HG03103 (cell line): ENCODE measurements at regions not wholly inside any gene's neighbourhood (a gene's known extent, or its start where the extent isn't known, plus 50 kb on each side); places are given as distances from the start of the nearest gene placed in this dataset.

Experiments
- ATAC-seq: cut with Tn5 transposase; IDR thresholded peaks from one replicate; pipeline ENCODE4 v1.9.1; 2021; ENCODE audit warnings: low read depth; ENCODE audit not compliant: unreplicated experiment

DNA sequence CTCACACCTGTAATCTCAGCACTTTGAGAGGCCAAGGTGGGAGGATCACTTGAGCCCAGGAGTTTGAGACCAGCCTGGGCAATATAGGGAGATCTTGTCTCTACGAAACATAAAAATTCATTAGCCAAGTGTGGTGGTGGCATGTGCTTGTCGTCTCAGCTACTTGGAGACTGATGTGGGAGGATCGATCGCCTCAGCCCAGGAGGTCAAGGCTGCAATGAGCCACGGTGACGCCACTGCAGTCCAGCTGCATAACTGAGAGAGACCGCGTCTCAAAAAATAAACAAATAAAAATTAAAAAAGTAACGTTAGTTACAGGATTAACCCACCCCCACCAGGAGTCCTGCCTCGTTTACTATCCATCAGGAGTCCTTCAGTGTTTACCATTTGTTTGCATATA is 345.1 kb downstream of the BTBD3 start:
- ATAC-seq, result no peak

DNA sequence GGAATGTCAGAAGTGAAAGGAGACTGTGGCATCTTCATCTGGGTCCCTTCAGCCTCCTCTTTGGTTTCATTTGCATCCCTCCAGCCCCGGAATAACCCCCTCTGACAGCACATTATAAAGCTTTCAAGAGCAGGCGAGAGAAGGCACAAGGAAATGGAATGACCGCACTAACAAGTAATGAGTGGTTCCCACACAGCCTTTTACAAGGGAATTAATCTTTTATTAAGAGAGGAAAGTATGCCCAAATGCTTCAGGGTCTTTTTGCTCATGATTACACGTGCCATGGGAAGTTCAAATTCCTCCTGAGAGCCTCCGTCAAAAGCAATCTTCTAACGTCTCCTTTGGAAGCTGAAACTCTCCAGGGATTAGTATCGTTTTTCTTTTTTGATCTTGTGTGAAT is 347.0 kb downstream of the BTBD3 start:
- ATAC-seq, result no peak

DNA sequence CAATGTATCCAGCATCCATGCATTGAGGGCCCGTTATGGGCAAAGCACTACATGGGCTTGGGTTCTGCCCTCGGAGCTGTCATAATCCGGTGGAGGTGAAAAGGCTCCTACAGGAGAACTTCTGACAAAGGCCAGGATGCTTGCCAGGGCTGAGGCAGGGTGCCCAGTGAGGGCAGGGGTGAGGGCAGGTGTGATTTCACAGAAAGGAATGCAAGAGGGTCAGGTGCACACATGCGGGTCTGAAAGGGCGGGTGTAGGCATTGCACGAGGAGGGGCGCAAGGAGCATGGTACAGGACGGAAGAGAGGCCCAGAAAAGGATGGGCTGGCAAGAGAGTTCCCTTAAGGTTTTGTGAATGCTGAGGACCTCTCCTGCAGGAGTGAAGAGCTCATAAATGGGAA is 348.0 kb downstream of the BTBD3 start:
- no peak for ATAC-seq

DNA sequence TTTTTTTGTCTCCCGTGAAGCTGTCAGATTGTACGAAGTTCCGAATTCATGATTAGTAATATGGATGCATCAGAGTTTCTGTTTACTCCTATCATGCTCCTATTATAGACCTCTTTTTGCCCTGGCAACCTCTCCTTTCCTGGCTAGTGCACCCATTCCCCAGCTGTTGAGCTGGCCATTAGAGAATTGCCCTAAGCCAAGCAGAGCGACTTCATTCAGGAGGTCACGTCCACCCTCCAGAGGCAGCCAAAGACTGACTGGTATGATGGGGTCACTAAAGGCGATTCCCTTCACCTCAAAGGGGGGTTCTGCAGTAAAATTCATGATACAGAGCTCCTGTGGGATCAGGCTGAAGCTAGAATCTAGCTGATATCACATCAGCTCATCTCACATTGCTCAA is 351.9 kb downstream of the BTBD3 start:
- no peak for ATAC-seq

GRCh38 chr20:12270863-12271262 is 353.2 kb downstream of the BTBD3 start:
- ATAC-seq, result no peak

DNA sequence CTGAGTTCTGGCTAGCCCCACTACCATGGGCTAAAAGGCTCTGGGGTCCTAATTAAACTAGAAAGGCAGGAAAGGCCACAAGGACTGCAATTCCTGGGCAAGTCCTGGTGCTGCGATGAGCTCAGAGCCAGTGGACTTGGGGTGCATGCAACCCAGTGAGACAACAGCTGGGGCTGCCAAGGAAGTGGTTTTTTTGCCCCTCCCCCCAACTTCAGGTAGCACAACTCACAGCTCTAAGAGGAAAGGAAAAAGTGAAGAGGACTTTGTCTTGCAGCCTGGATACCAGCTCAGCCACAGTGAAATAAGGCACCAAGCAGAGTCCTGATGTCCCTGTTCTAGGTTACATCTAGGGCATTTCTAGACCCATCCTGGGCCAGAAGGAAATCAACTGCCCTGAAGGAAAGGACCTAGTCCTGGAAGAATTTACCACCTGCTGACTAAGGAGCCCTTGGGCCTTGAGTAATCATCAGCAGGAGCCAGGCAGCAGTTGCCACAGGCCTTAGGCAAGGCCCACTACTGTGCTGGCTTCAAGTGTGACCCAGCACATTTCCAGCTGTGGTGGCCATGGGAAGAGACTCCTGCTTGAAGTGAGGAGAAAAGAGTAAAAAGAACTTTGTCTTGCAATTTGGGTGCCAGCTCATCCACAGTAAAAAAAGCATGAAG is 358.4 kb downstream of the BTBD3 start:
- no peak for ATAC-seq

GRCh38 chr20:12287575-12287974 is 369.9 kb downstream of the BTBD3 start:
- no peak for ATAC-seq

- ATAC-seq, result no peak
These were observed 371.8 kb downstream of the BTBD3 start for GRCh38 chr20:12289465-12289864.

DNA sequence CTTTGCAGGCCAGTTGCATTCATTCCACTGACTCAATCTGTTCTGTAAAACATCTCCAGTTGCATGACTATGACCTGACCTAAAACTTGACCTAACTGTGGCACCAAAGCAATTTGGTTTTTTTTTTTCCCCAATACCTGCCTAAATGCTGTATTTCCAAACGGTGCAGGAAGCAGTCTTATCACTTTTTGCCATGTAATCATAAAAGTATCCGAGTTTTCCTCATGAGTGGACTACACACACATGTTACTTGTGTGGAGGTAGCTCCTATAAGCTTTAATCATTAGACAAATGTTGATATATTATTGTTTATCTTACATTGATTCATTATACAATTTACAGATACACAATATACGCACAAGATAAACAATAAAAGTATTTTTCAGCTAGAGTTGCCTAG is 373.7 kb downstream of the BTBD3 start:
- ATAC-seq, result no peak

GRCh38 chr20:12293900-12294299 is 376.2 kb downstream of the BTBD3 start:
- ATAC-seq, result no peak

- ATAC-seq, result no peak
These were observed 377.0 kb downstream of the BTBD3 start for GRCh38 chr20:12294678-12295077.

DNA sequence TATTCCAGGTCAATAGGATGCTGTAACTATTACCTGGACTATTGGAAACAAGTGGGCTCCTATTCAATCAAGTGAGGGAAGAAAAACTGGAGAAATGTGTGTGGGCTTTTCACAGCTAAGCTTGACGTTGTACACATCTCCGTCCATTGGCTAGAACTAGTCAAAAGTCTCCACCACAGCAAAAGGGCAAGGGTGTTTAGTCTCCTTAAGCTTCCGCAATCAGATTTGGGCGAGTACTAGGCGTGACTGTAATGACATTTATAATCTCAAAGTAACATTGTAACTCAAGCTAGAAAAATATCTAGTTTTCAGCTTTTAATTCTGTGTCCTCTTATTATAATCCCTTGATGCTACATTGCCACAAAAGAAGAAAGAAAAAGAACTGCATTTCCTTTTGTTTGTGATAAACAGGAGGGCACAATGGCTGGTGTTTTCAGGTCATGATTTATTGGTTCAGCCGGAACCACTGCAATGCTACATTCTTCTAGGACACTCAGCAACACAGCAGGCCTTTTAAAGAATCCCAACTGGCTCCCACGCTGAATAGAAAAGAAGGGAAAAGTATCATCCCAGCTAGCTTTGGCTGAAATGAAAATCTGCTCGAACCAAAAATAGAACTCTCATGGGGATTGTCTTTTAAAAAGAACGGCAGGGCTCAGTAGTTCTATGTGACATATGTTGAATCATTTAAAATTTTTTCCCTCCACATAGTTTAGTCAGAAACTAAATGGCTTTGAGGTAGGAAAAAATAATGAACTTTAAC is 387.7 kb downstream of the BTBD3 start:
- no peak for ATAC-seq

GRCh38 chr20:12306107-12306506 is 388.4 kb downstream of the BTBD3 start:
- ATAC-seq, result no peak

GRCh38 chr20:12311094-12311865 is 393.6 kb downstream of the BTBD3 start:
- ATAC-seq, result no peak

DNA sequence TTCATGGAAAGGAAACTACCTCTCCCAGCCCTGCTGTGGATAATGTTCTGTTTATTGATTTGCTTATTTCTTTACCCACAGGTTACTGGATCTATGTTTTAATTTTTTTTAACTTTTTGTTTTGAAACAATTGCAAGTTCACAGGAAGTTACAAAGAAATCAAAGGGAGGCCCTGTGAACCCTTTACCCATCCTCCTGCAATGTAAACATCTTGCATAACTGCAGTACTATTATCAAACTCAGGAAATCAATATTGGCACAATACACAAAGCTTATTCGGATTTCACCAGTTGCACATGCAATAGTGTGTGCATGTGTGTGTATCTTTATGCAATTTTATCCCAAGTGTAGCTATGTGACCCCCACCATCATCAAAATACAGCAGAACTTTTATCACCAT is 398.0 kb downstream of the BTBD3 start:
- ATAC-seq, result no peak

DNA sequence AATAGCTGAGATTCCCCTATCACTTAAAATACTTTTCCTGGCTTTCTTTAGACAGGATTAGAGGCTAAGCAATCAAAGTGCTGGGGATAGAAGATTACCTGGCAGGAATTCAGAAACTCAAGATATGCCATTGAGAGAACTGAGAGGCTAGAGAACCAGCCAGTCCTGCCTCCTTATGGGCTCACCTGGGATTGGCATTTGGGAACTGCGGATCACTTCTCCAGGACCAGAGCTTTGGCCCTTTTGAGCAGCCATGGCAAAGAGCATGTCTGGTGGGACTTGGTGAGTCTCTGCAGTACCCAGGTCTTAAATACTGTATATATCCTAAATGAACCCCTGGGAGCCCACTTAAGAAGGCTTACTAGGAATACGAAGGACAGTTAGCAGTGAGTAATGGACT is 399.1 kb downstream of the BTBD3 start:
- ATAC-seq, result no peak

DNA sequence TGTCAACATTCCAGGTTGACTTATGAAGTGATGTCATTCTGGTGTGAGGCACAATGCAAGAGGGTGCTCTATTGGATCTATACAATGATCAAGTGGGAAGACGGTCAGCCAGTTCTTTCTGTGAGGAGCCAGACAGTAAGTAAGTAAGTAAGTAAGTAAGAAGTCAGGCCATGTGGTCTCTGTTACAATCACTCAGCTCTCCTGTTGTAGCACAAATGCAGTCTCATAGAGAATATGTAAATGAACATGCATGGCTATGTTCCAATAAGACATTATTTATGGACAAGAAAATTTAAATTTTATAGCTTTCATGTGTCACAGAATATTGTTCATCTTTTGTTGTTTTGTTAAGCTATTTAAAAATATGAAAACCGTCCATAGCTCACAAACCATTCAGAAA is 399.7 kb downstream of the BTBD3 start:
- no peak for ATAC-seq

DNA sequence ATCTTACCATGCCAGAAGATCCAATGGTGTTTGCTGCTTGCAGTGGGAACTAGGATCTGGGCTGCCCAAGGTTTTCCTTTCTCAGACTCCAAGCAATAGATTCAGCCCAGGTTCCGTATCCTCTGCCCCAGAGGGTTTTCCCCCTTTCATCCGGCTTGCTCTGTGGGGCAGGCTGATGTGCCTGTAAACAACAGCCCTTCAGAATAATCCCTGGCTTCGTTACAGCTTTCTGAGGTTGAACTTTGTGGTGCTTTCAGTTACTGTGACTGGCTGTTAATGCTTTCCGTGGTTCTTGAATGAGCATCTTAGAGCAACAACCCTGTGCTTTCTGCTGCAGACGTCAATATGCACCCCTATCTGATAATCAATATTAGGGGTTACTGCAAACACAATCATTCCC is 400.4 kb downstream of the BTBD3 start:
- no peak for ATAC-seq

DNA sequence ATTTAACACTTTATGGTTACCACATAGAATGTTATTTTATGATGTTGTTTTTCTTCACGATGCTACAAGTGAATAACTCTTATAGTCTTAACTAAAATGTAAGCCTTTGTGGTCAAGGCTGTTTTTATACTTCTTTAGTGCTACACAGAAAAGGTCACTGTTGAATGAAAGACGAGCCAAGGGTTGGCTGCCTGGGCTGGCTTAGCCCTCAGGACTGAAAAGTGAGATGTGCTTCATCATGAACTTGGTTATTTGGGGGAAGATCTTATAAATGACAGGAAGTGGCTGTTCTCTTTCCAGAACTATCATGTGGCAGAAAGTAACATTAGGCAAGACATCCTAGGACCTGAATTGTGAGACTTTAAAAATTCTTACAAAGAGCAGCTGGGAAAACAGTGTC is 404.0 kb downstream of the BTBD3 start:
- ATAC-seq, result no peak

- ATAC-seq, result no peak
These were observed 409.5 kb downstream of the BTBD3 start for GRCh38 chr20:12327205-12327604.

GRCh38 chr20:12331236-12331635 is 413.5 kb downstream of the BTBD3 start:
- ATAC-seq, result no peak

DNA sequence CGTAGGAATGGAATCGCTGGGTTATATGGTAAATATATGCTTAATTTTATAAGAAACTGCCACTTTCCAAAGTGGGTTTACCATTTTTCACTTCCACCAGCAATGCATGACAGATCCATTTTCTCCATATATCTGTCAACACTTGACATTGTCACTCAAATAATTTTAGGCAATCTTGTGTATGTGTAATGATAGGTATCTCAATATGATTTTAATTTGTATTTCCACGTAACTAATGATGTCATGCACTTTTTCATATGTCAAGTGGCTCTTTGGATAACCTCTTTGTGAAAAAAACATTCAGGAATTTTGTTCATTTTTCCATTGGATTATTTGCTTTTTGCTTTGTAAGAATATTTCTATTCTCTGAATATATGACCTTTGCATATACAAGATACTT is 419.9 kb downstream of the BTBD3 start:
- ATAC-seq, result no peak
